Ovary (tissue), 7 donors: ENCODE measurements at regions not wholly inside any gene's neighbourhood (a gene's known extent, or its start where the extent isn't known, plus 50 kb on each side); places are given as distances from the start of the nearest gene placed in this dataset.

Source experiments
- DNase-seq, 5 donors: peaks; one replicate each; pipeline ENCODE4 v3.0.0-alpha.2; 2019 to 2020
- H3K27ac ChIP-seq, 2 donors: fragments of 200-600 bp; one replicate each; pipeline versions ENCODE4 v1.5.1 to v1.8.0; 2019 to 2022
- H3K27me3 ChIP-seq: fragments of 200-600 bp; one replicate; pipeline ENCODE4 v1.8.0; 2022
- H3K36me3 ChIP-seq: fragments of 200-600 bp; sonication (generic); one replicate; pipeline ENCODE4 v1.5.1; 2019
- H3K4me1 ChIP-seq: one replicate; pipeline ENCODE4 v1.8.1; 2013; ENCODE audit warnings: mild to moderate bottlenecking, moderate library complexity; ENCODE audit not compliant: insufficient read depth
- H3K4me3 ChIP-seq: fragments of 200-600 bp; sonication (generic); one replicate; pipeline ENCODE4 v1.5.1; 2017
- H3K9me3 ChIP-seq, 2 donors: fragments of 200-600 bp in 1 of 2; sonication (generic) in 1 of 2; one replicate each; pipeline versions ENCODE4 v1.5.1 to v1.8.1; 2013 to 2019; ENCODE audit warnings: mild to moderate bottlenecking in 1 of 2, moderate library complexity in 1 of 2
- EP300 ChIP-seq: sonication (generic); formaldehyde crosslinking; IDR thresholded peaks from one replicate; pipeline ENCODE4 v1.6.1; 2017; ENCODE audit warnings: antibody characterized with exemption
- POLR2A ChIP-seq: fragments of 450-650 bp; IDR thresholded peaks from one replicate; pipeline ENCODE4 v1.6.1; 2017; ENCODE audit warnings: antibody characterized with exemption, mild to moderate bottlenecking, moderate library complexity
- WGBS, 3 donors: extraction: QIAGEN DNeasy Blood & Tissue Kit in 1 of 3; methylation state at CpG; one replicate each; pipeline versions ENCODE4 v1.1.5 to v1.1.7; 2013 to 2017; 5-methylcytosine and 5-hydroxymethylcytosine counted together
- intact Hi-C, 4 donors: fragments of 100-400 bp; cut with DNase I; formaldehyde crosslinking; loops; one replicate each; pipeline versions ENCODE4 v1.11.0 to v1.15.1; 2022 to 2023
- TF ChIP-seq, protein P1 (sequence below), 3 donors: fragments of 450-650 bp in 2 of 3; fragments of 200-600 bp in 1 of 3; IDR thresholded peaks; one replicate each; pipeline versions ENCODE4 v1.5.1 to v1.8.0; 2016 to 2022; ENCODE audit warnings: antibody characterized with exemption in 3 of 3, mild to moderate bottlenecking in 1 of 3
- donor health status: DM: no; HTN: no; CAD: no; lungs with moderate emphysema.
- donor health status: DM: no; HTN: no; CAD: no.
- donor health status: Bipolar disorder and iron deficiency.
- donor health status: DM: no; HTN: no; CAD: no.
- donor health status: DM: yes; HTN: yes; CAD: no.

DNA sequence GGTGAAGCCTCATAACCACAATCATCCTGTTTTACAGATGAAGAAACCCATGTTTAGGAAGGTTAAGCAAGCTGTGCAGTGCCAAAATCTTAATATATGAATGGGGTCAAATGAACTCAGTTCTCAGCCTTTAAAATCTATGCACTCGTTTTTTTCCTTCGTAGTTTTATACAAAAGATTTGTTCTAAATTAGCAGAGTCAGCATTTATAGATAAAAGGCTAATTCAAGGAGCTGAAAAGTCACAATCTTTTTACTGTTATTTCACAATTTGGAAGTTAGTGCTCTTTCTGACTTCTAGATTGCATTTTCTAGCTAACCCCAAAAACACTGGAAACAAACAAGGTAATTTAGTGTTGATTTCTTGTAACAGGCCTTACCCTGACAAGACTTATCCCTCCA, 766.9 kb upstream of the ADGRL4 start:
- Histone ChIP-seq H3K27me3 (no peaks in the 10 kb centered on the region), H3K9me3 (peaks cover 0 to 4% of the 10 kb centered on the region in 2 donors), H3K27ac (no peak overlapping the region), H3K4me3 (no peak overlapping the region), H3K36me3 (no peaks in the 10 kb centered on the region), H3K4me1 (no peaks in the 10 kb centered on the region)
- DNase-seq = no peak
- intact Hi-C loops = no loop called here
- 60 to 71% (median 66%) methylated on average over 2 of the region's 2 CpGs for WGBS, 3 donors
- TF ChIP-seq POLR2A (no peak), EP300 (no peak)
- TF ChIP-seq, protein P1, sequence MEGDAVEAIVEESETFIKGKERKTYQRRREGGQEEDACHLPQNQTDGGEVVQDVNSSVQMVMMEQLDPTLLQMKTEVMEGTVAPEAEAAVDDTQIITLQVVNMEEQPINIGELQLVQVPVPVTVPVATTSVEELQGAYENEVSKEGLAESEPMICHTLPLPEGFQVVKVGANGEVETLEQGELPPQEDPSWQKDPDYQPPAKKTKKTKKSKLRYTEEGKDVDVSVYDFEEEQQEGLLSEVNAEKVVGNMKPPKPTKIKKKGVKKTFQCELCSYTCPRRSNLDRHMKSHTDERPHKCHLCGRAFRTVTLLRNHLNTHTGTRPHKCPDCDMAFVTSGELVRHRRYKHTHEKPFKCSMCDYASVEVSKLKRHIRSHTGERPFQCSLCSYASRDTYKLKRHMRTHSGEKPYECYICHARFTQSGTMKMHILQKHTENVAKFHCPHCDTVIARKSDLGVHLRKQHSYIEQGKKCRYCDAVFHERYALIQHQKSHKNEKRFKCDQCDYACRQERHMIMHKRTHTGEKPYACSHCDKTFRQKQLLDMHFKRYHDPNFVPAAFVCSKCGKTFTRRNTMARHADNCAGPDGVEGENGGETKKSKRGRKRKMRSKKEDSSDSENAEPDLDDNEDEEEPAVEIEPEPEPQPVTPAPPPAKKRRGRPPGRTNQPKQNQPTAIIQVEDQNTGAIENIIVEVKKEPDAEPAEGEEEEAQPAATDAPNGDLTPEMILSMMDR (IDR thresholded peaks at IDR 0.05) = no peak

DNA sequence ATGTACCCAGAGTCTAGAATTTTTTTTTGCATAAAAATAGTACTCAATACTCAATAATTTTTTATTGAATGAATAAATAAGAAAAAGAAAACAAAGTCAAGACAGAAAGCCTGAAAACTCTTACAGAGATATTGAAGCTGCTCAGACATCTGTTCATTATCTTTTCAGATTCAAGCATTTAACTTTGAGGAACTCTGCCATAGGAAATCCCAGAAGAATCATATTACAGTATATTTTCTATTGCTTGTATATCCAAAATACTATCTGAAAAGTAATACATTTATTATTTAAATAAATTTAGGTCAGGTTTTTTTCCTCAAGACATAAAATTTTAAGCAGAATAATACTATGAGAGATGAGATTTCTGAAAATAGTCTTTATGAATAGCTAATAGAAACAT, 755.9 kb upstream of the ADGRL4 start:
- DNase-seq = no peak

DNA sequence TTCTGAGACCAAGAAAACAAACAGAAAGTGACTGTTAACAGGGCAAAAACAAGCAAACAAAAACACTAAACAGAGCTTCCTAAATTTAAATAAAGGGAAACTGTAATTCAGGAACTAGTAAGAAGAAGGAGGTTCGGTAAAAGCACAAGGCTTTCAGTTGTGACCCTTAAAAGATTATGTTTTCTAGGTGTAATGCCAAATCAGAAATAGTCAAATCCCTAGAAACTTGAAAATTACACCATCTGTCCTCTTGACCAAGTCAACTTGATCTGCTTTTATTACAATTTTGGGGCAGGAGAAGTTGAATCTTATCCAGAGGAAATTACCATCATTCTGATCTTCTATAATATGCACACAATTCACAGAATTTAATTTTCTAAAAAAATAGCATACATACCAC, 754.0 kb upstream of the ADGRL4 start:
- no peaks in the 10 kb centered on the region for H3K9me3 ChIP-seq
- no peak for DNase-seq
- H3K4me3 ChIP-seq = no peak overlapping the region
- H3K27me3 ChIP-seq = no peaks in the 10 kb centered on the region
- intact Hi-C loops = no loop called here
- 32 to 53% (median 51%) methylated on average over 1 of the region's 1 CpG for WGBS, 3 donors
- H3K36me3 ChIP-seq = no peaks in the 10 kb centered on the region
- no peaks in the 10 kb centered on the region for H3K4me1 ChIP-seq
- no peak for TF ChIP-seq EP300
- TF ChIP-seq POLR2A = no peak
- TF ChIP-seq, protein P1 (IDR thresholded peaks at IDR 0.05) = no peak
- no peak overlapping the region for H3K27ac ChIP-seq

More for the DNA sequence above, 755.9 kb upstream of the ADGRL4 start:
- intact Hi-C loops = no loop called here
- Histone ChIP-seq H3K27ac (no peak overlapping the region), H3K36me3 (no peaks in the 10 kb centered on the region), H3K27me3 (no peaks in the 10 kb centered on the region), H3K4me1 (no peaks in the 10 kb centered on the region), H3K4me3 (no peak overlapping the region), H3K9me3 (no peaks in the 10 kb centered on the region)
- no peak for TF ChIP-seq EP300
- TF ChIP-seq, protein P1 (IDR thresholded peaks at IDR 0.05) = no peak
- no peak for TF ChIP-seq POLR2A

DNA sequence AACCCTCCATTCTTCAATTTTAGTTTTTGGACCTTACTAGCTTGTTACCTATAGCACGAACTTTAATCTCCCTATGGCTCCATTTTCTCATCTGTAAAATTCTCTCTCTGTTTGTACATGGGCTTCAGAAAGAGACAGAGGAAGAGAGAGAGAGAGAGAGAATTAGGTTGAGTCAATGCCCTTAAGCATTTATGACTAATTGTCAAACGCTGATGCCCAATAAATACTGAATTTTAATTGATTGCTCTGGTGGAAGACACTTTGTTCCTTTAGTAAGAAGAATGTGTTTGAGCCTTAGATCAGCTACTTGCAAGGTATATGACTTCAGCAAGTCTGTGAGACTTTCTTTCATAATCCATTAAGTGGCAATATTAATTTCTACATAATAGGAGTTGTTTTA, 743.1 kb upstream of the ADGRL4 start:
- H3K4me1 ChIP-seq = no peaks in the 10 kb centered on the region
- H3K4me3 ChIP-seq = no peak overlapping the region
- no peaks in the 10 kb centered on the region for H3K27me3 ChIP-seq
- no peak for DNase-seq
- H3K36me3 ChIP-seq = no peaks in the 10 kb centered on the region
- TF ChIP-seq, protein P1 (IDR thresholded peaks at IDR 0.05) = no peak
- no peak for TF ChIP-seq EP300
- TF ChIP-seq POLR2A = no peak
- H3K27ac ChIP-seq = no peak overlapping the region
- intact Hi-C loops = no loop called here
- WGBS, 3 donors = 82 to 90% (median 88%) methylated on average over 2 of the region's 2 CpGs
- no peaks in the 10 kb centered on the region for H3K9me3 ChIP-seq

DNA sequence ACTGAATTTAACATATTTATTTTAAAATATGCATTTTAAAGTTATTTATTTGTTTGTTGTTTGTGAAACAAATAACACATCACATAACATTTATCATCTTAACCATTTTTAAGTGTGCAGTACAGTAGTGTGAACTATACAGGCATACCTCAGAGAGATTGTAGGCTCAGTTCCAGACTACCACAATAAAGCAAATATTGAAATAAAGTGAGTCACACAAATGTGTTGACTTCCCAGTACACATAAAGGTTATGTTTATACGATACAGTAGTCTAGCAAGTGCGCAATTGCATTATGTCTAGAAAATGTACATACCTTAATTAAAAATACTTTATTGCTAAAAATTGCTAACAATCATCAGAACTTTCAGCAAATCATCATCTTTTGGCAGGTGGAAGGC, 739.4 kb upstream of the ADGRL4 start:
- no peak for DNase-seq
- TF ChIP-seq, protein P1 (IDR thresholded peaks at IDR 0.05) = no peak
- TF ChIP-seq POLR2A (no peak), EP300 (no peak)
- intact Hi-C loops = no loop called here
- H3K4me3 ChIP-seq = no peak overlapping the region
- no peak overlapping the region for H3K27ac ChIP-seq
- no peaks in the 10 kb centered on the region for H3K9me3 ChIP-seq
- H3K4me1 ChIP-seq = no peaks in the 10 kb centered on the region
- H3K27me3 ChIP-seq = no peaks in the 10 kb centered on the region
- WGBS, 3 donors = 93 to 99% (median 98%) methylated on average over 2 of the region's 2 CpGs
- H3K36me3 ChIP-seq = no peaks in the 10 kb centered on the region
